ENCODE measurements at regions not wholly inside any gene's neighbourhood (a gene's known extent, or its start where the extent isn't known, plus 50 kb on each side); places are given as distances from the start of the nearest gene placed in this dataset.

DNA sequence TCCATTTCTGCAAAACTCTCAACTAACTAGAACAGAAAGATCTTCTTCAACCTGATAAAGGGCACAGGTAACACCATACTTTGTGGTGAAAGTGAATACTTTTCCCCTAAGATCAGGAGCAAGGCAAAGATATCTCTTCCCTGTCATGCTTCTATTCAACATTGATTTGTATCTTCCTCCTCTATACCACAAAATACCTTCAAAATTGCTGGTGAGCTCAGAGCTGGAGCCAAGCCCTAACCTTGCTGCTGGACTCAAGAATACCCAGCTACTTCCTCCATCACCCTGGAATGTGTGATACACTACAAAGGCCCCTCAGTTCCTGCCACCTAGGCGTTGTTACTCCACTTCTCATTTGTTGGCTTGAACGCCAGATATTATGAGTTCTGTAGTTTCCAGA, 499.0 kb downstream of the ACTL7B start:
- no peak for DNase-seq (ENCODE audit: low read depth in 2 of 2)

DNA sequence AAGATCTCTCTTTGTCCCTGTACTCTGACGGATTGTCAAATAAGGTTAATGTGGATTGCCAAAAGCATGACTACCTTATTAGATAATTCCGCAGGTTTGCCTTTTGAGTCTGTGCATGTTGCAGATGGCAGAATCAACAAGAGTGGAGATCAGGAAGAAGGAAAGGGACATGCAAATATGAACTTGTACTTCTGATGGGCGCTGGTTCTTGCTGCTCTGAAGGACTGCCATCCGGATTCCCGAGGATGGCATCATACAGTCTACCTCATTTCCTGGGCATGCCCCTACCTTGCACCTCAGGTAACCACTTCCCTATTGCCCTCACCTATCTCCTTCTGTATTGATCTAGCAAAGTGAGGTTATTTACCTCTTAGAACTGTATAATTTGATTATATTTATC, 504.2 kb downstream of the ACTL7B start:
- DNase-seq (ENCODE audit: low read depth in 2 of 2): no peak

DNA sequence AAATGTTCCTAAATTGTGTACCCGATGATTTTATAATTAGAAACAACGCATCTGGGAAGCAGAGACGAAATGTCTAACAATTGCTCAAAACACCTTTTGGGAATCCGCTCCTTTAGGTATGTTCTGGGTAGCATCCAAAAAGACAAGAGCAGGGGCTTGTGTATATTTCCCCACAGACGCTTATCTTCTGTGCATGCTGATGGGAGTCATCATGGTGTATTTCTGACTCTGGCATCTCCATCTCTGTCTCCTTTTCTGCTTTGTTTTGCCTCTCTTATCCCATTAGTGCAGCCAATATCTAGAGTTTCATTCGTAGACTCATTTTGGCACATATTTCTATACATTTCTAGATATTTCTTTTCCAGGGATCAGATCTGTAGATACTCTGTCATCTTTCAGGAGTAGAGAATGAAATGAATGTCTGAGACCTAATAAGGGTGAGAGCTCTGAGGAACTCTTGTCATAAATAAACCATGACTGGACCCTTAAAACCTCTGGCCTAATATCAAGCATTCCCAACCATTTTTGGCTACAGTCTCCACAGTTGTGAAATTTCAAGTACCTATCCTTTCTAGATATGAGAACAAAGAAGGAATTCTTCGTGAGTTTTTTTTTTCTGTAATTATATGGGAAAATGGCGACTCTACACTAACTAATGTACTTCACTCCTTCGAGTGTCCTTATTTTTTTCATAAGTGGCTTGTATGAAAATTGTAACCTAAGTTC, 508.2 kb downstream of the ACTL7B start:
- DNase-seq (ENCODE audit: low read depth in 2 of 2): no peak

DNA sequence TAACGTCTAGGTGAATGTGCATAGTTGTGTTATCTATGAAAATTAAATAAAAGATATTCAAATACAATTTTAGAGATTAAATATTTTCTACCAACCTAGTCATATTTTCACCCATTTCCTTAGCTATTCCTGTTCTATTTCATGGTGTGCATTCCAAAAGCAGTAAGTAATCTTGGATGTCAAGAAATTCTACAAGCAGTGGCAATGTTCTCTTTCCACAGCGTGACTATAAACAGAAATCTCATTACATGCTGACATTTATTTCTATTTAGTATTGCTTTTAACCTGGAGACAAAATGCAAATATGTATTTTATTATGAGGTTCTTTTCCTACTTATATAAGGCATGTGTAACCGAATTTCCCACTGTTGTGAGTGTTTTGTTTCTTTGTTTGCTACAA, 510.0 kb downstream of the ACTL7B start:
- no peak for DNase-seq (ENCODE audit: low read depth in 2 of 2)

DNA sequence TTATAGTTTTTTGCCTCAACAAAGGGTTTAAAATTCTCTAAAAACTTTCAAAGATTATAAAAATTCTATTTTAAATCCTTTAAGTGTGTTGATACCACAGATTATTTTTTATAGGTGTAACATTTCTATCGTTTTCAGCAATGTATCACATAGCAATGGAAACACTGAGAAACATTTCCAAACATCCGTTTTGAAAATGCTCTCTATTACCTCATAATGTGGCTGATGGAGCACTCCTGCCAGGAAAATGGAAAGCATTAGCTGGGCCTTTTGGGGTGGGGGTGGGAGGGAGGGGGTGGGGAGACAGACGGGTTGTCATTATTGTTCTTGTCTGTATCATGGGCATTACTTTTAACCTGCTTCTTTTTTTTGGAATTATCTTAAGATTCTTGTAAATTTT, 516.5 kb downstream of the ACTL7B start:
- DNase-seq (ENCODE audit: low read depth in 2 of 2): peak in 1 of 2 donors; percentile 14

DNA sequence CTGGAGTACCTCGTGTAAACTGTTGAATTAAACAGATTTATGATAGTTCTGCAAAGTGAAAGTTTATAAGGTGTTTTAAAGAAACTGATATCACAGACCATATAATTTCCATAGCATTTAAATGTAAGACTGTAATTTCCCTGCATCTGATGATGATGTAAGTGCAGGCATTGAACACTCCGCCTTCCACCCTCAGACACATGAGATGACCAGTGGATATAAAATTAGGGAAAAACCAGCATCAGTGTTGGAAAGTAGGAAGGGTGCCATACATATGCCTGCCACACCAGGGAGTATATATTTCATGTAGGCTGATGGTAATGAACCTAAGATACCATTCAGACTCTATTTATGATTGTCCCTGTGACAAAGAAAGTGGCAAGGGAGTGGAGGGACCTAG, 519.2 kb downstream of the ACTL7B start:
- DNase-seq (ENCODE audit: low read depth in 2 of 2): no peak

DNA sequence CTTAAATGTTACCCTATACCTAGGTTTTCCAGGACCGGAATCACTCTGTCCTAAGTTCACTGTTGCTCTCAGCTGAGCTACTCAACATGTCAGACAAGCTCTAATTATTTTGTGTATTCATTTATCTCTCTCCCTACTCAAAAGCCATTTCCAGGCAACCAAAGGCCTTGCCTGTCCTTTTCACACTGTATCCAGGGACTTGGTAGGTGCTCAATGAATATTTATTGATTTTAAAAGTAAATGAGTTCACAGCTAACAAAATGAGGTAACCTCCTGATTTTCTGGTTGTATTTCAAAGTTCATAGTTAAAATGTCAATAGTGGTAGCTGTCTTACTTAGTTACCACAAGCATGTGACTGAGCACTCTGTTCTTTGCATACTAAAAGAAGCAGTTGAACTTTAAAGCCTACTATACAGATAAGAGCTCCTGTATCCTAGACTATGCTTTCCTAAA, 522.2 kb downstream of the ACTL7B start:
- DNase-seq (ENCODE audit: low read depth in 2 of 2): no peak

DNA sequence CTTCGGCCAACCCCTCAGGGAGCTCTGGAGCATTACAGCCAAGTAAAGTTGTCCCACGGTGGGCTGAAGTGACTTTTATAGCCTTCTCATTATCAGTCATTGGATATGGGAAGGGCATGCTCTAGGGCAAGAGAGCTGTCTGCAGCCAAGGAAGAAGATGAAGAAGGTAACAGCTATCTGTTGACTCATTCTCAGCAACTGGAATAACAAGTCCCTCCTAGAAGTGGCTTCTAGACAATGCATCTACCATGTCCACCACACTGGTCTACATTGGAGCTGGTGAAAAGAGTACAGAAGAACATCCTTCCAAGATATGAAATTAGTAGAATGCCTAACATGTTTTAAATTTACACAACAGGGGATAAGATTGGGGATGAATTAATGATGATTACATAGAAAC, 524.2 kb downstream of the ACTL7B start:
- no peak for DNase-seq (ENCODE audit: low read depth in 2 of 2)

DNA sequence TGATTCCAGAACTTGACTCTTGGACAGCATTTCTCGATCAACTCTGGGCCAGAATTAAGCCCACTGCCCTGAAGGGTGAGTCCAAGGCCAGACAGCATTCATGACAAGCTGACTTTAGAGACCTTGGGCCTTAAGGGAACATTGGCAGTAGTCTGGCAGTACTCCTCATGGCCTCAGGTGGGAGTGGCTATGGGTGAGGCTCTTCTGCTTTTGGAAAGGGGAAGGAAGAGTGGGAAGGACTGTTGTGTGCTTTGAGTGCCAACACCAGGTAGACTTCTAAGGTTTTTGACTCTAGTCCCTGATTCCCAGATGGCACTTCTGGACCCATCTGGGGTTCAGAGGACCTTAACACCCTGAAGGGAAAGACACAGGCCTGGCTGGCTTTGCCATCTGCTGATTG, 530.4 kb downstream of the ACTL7B start:
- no peak for DNase-seq (ENCODE audit: low read depth in 2 of 2)

DNA sequence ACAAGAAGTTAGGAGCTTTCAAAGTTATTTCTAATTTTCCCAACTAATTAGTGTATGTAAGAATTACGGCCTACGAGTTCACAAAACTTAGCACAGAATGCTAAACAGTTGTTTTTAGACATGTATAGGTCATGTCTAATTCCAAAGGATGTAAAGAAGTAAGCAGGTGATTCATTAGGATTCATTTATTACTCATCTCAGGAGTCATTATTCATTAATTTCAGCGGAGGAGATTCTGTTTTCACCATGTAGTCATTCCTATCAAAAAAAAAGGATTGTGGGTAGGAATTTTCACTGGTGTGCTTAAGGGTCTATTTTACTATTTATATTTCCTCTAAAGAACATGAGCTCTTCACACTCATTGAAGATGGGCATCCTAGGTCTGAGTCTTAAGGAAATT, 532.2 kb downstream of the ACTL7B start:
- no peak for DNase-seq (ENCODE audit: low read depth in 2 of 2)

DNA sequence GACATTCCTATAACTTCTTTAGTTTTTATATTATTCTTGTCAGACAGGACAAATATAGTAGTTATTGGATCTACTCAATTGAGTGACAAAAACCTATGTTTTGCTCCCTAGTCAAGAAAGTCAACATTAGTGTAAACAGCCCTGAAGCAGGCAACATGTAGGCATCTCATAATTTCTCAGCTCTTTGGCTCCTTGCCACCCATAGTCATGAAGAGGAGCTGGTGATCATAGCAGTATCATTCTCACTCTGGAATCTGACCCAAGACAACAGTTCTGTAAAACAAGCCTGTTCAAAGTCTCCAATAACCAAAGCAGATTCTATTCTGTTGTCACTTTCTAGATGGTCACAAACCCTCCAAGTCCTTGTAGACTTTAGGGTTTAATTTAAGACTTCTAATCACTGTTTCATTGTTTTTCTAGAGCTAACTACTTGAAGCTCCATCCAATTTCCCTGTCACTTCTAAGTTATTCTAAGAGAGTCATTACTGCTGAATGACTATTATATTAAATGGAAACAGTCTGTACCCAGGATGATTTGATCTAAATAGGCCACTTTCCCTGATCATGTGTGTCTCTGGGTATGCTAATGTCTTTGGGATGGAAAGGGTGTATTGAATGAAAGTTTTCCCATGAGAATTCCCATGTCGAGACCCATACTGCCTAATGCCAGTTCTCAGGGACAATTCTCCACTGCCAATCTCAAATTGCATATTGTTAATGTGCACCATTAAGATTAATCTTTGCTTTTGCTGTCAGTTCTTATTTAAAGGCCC, 533.3 kb downstream of the ACTL7B start:
- DNase-seq (ENCODE audit: low read depth in 2 of 2): no peak

DNA sequence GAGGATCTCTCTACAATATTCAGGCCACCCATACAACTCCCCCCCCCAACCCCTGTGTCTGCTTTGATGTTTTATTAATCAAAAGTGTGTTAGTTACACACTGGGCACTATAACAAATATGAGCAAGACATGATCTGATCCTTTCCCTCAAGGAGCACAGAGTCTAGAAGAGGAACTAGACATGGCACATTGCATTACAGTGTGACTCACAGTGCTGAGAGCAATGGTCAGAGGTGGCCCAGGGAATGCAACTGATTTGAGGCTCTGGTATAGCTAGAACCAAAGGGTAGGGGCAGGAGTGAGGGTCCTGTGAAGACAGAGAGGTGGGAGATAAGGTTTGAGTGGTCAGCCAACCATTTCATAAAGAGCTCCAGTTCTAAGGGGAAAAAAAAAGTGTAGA, 539.2 kb downstream of the ACTL7B start:
- no peak for DNase-seq (ENCODE audit: low read depth in 2 of 2)

DNA sequence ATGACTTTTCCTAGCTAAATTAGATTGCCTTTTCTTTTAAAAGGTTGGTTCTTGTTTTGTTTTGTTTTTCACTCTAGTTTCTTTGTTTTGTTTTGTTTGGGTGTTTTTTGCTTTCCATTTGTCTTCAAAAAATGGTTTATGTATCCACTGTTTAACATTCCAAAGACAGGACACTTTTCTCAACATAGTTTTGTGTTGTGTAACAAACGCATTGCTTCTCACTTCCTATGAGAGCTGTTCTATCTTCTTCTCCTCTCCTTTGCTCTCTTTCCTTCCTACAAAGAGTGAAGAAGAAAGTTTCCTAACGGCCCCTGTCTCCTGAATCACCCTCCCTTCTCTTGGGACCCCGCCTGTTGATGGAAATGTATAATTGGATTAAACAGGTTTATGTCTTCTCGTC, 539.7 kb downstream of the ACTL7B start:
- no peak for DNase-seq (ENCODE audit: low read depth in 2 of 2)

DNA sequence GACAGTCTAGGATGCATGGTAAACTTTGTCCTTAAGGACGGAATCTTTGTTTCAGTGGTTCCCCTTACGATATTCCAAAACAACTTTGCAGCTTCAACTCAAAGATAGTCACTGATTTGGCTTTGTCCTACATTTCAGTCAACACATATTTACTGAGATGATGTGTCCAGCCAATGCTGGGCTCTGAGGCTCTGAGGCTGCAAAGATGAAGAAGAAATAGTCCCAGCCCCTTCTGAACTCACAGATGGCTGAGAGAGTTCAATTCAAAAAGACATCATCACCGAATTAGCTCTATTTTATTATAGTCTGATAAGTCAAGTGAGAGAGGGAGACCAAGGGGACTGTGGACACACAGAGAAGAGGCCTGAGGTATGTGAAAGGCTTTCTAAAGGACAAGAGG, 544.0 kb downstream of the ACTL7B start:
- no peak for DNase-seq (ENCODE audit: low read depth in 2 of 2)

DNA sequence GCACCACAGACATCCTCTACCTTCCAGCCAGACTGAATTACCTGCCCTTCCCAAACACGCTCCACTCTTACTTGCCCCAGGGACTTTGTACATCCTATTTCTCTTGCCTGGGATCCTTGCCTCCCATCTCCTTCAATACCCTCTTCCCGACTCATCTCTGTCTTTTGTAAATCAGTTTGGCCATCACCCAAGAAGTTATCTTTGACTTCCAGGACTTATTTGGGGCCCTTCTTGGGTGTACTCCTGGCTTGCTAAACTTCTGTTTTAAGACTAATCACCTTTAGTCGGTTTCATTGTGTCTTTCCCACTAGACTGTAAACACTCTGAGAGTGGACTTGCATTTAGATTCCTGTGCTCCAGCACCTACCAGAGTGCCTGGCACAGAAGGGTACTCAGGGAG, 545.6 kb downstream of the ACTL7B start:
- no peak for DNase-seq (ENCODE audit: low read depth in 2 of 2)

DNA sequence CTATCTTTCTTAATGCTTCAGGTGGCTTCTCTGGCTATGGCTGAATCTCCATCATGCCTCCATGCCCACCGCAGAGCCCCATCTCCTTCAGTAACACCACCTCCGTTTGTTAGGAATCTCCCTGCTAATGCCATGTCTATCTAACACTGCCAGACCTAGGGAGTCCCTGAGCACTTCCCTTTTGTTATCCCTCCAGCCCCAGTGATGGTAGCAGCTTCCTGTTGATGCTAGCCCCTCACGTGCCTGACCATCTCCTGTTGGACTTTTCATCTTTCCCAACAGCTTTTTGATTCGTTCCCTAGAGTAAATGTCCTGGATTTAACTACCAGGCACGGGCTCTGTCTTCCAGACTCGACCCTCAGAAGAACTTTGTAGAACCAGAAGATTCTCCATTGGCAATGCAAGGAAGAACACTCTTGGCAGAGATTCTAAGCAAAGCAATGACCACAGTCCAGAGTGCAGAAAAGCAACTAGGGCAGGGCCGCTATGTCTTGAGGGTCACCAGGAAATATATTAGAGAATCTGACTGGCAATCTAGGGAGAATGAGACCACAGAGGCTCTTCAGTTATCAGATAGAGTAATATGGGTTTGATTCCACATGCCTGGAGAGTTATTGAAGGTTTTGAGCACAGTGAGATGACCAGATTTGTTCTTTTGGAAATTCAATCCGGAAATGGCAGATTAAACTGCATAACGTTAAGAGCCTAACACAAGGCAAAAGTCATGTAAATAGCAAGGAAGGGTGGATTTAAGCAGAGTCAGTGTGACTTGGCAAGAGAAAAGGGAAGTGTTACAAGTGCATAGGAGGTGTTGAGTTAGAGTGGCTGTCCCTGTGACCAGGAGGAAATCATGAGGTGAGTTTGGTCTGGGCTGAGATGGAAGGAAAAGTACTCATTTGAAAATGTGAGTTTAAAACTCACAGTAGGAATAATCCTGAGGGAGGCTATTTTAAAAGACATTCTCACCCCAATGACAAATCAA, 555.2 kb downstream of the ACTL7B start:
- no peak for DNase-seq (ENCODE audit: low read depth in 2 of 2)

DNA sequence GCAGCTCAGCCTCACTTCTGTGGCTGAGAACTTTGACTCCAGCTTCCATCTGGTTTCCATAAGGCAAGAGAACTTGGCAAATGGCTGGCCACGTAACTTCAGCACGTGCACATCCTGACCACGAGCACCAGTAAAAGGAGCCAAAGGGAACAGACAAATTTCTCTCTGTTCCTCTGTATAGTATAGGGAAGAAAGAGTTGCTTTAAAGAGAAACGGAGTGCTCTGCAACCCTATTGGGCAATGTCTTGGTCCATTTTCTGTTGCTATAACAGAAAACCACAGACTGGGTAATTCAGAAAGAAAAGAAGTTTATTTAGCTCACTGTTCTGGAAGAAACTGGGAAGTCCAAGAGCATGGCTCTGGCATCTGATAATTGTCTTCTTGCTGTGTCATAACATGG, 558.7 kb downstream of the ACTL7B start:
- no peak for DNase-seq (ENCODE audit: low read depth in 2 of 2)

DNA sequence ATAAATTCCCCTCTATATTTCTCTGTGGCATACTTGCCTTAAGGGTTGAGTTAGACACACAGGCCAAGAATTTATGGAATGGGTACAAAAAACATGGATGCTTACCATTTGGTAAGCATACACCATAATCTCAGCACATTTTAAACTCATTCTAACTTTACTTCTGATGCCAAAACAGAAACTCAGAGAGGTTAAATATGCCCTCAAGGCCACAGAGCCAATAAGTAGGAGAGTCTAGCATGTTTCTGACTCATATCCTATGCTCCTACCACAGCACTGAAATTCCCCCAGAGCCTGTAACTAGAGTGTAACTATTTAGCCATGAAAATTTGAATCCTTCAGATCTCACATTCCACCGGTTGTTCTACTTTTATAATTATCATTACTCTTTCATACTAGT, 559.7 kb downstream of the ACTL7B start:
- DNase-seq (ENCODE audit: low read depth in 2 of 2): no peak

DNA sequence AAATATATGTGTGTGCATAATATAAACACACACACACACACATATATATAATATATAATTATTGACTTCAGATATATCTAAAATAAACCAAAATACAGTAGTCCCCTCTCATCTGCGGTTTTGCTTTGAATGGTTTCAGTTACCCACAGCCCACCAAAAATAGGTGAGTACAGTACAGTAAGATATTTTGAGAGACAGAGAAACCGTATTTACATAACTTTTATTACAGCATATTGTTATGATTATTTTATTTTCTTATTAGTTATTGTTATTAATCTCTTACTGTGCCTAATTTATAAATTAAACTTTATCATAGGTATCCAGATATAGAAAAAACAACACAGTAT, 564.2 kb downstream of the ACTL7B start:
- no peak for DNase-seq (ENCODE audit: low read depth in 2 of 2)

DNA sequence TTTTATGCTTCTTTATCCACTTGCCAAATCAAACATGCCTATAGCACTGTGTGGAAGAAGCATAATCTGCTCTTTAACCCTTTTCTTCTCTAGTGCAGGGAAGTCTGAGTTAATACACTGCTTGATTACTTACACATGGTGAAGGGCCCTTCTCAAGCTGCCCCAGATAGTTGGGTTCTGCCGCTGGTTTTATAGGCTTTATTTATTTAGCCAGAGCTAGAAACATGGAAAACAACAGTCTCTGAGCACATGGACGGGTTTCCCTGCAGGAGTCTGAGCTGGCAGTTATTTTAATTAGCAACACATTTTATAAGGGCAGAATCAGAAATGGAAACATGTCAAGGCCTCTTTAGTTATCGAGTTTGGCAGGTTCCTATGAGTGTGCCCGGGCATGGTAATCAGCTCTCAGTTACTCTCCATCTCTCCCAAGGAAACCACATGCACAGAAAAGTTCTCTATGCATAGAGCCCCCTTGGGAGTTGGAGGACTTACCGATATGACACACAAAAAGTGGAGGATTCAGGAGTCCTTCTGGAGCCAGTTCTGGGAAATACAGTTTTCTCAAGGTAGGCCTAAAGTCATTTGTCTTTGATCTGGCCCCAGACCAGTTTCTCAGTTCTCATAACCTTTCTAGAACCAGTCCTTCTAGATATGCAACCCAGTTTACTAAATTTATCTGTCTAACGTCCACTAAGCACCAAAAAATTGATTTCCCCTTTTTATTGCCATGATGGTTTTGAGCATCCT, 564.8 kb downstream of the ACTL7B start:
- no peak for DNase-seq (ENCODE audit: low read depth in 2 of 2)

DNA sequence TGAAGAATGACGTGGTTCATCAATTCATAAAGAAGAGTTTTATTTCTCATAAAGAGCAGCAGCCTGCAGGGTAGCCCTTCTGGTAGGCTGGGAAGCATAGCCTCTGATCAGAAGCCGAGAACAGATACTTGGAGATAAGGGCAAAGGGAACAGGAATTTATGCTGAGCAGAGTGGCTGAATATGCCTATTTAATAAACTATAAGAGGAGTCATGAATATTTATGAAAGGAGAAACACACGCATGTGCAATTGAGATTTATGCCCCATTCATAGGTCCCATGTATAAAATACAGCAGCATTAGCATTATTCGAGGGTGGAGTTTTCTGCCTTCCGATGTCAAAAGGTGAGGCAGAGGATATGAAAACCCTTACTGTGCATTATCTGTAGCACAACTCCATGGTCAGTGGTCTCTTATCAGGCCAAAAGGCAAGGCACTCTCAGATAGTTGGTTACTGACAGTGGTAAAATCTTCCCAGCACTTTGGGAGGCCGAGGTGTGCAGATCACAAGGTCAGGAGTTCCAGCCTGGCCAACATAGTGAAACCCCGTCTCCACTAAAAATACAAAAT, 569.1 kb downstream of the ACTL7B start:
- DNase-seq (ENCODE audit: low read depth in 2 of 2): no peak

Measured in dermis microvascular lymphatic vessel endothelial cell (primary cell).